Upper lobe of left lung (tissue), 4 donors: ENCODE measurements at regions not wholly inside any gene's neighbourhood (a gene's known extent, or its start where the extent isn't known, plus 50 kb on each side); places are given as distances from the start of the nearest gene placed in this dataset.

Experiments
- POLR2AphosphoS5 ChIP-seq, 2 donors: sonication (generic); formaldehyde crosslinking; IDR thresholded peaks; one replicate each; pipeline ENCODE4 v1.5.1; 2017; ENCODE audit warnings: antibody characterized with exemption in 2 of 2
- TF ChIP-seq, protein P1 (sequence below), 6 experiments: fragments of 450-650 bp in 4 of 6; fragments of 200-600 bp in 2 of 6; sonication (generic) in 2 of 6; IDR thresholded peaks; one replicate each; pipeline ENCODE4 v1.5.1; 2016 to 2019; ENCODE audit warnings: antibody characterized with exemption in 6 of 6

DNA sequence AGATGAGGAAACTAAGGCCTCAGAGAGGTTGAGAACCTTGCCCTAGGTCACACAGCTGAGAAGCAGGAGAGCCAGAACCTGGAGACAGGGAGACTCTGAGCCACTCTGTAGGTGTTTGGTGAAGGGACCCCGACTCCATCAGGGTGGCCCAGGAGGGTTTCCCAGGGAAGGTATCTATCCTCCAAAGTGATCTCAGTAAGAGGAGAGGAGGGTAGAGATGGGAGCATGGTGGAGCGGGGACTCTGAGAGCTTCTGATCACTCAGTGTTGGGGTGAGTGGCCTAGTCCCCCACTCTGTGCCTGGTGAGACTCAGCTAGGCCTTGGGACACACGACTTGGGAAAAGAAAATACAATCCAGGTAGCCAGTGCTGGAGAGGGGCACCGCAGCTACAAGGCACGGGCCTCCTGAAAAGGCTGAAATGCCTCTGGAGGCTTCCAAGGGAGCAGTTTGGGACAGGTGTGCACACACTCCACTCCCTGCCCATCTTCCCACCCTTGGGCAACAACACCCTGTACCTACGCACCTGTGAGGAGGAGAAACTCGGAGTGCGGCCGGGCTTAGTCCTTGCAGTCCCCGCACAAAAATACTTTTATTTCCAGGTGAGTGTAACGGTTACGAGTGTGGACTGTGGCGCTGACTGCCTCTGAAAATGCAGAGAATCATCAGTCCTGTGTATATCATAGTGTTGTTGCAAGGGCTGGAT is 80.8 kb downstream of the CAMK2N1 start:
- no peak for TF ChIP-seq POLR2AphosphoS5 (IDR thresholded peaks at IDR 0.05)
- TF ChIP-seq, protein P1, sequence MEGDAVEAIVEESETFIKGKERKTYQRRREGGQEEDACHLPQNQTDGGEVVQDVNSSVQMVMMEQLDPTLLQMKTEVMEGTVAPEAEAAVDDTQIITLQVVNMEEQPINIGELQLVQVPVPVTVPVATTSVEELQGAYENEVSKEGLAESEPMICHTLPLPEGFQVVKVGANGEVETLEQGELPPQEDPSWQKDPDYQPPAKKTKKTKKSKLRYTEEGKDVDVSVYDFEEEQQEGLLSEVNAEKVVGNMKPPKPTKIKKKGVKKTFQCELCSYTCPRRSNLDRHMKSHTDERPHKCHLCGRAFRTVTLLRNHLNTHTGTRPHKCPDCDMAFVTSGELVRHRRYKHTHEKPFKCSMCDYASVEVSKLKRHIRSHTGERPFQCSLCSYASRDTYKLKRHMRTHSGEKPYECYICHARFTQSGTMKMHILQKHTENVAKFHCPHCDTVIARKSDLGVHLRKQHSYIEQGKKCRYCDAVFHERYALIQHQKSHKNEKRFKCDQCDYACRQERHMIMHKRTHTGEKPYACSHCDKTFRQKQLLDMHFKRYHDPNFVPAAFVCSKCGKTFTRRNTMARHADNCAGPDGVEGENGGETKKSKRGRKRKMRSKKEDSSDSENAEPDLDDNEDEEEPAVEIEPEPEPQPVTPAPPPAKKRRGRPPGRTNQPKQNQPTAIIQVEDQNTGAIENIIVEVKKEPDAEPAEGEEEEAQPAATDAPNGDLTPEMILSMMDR (IDR thresholded peaks at IDR 0.05), result no peak
